Naive thymus-derived CD8-positive, alpha-beta T cell (primary cell): ENCODE measurements at regions not wholly inside any gene's neighbourhood (a gene's known extent, or its start where the extent isn't known, plus 50 kb on each side); places are given as distances from the start of the nearest gene placed in this dataset.

Source experiments
- ATAC-seq, 2 donors: fragments of 150-1000 bp; cut with Tn5 transposase in 1 of 2; sonication (Bioruptor Pico), chemical (Tn5 transposase) in 1 of 2; 1 replicate in 1 of 2; 2 replicates in 1 of 2; pipeline ENCODE4 v1.10.0; 2021; ENCODE audit warnings: mild to moderate bottlenecking in 2 of 2, moderate library complexity in 2 of 2
- POLR2A ChIA-PET: fragments of 350-600 bp; sonication (Branson Sonifier 250); formaldehyde crosslinking; loops from one replicate; lab custom pipeline; 2021; ENCODE audit warnings: antibody characterized with exemption; lab: Charles Lee
- DNase-seq, 10 donors: peaks; one replicate each; pipeline versions ENCODE4 v3.0.0 to v3.0.0-alpha.2; 2020 to 2022
- H3K27ac Mint-ChIP-seq, 10 donors: one replicate each; pipeline ENCODE4 v1.8.0; 2020 to 2022; ENCODE audit warnings: mild to moderate bottlenecking in 10 of 10, mixed read lengths in 10 of 10, moderate library complexity in 4 of 10, inconsistent platforms in 1 of 10
- H3K27me3 Mint-ChIP-seq, 5 donors: one replicate each; pipeline ENCODE4 v1.8.0; 2021 to 2022; ENCODE audit warnings: mixed read lengths in 5 of 5
- H3K36me3 Mint-ChIP-seq, 3 donors: one replicate each; pipeline ENCODE4 v1.8.0; 2020 to 2022; ENCODE audit warnings: mixed read lengths in 3 of 3, mild to moderate bottlenecking in 2 of 3, inconsistent platforms in 1 of 3
- H3K4me1 Mint-ChIP-seq, 4 donors: one replicate each; pipeline ENCODE4 v1.8.0; 2021 to 2022; ENCODE audit warnings: mixed read lengths in 4 of 4
- H3K4me3 Mint-ChIP-seq, 10 donors: one replicate each; pipeline ENCODE4 v1.8.0; 2020 to 2022; ENCODE audit warnings: mild to moderate bottlenecking in 10 of 10, mixed read lengths in 10 of 10, moderate library complexity in 6 of 10, inconsistent platforms in 1 of 10
- H3K9me3 Mint-ChIP-seq, 9 donors: one replicate each; pipeline ENCODE4 v1.8.0; 2020 to 2022; ENCODE audit warnings: mixed read lengths in 9 of 9, mild to moderate bottlenecking in 3 of 9, inconsistent platforms in 1 of 9, moderate library complexity in 1 of 9

- H3K4me1 Mint-ChIP-seq, result no peaks in the 10 kb centered on the region
- ATAC-seq, result no peak
- POLR2A ChIA-PET, result no interaction called here
These were observed 436.2 kb downstream of the GABRG2 start for GRCh38 chr5:162503796-162504195.

GRCh38 chr5:162512935-162513565, 445.5 kb downstream of the GABRG2 start:
- H3K27me3 Mint-ChIP-seq, result no peaks in the 10 kb centered on the region
- H3K9me3 Mint-ChIP-seq, result peaks cover 2 to 58% (median 16%) of the 10 kb centered on the region in 9 donors
- no peaks in the 10 kb centered on the region for H3K36me3 Mint-ChIP-seq
- POLR2A ChIA-PET, result no interaction called here
- ATAC-seq (no peak), DNase-seq (no peak)
- H3K4me3 Mint-ChIP-seq, result no peak overlapping the region
- no peak overlapping the region for H3K27ac Mint-ChIP-seq
- H3K4me1 Mint-ChIP-seq, result no peaks in the 10 kb centered on the region

More at GRCh38 chr5:162503796-162504195, 436.2 kb downstream of the GABRG2 start:
- no peak overlapping the region for H3K27ac Mint-ChIP-seq
- no peaks in the 10 kb centered on the region for H3K27me3 Mint-ChIP-seq
- peaks cover 0 to 18% (median 5%) of the 10 kb centered on the region in 9 donors for H3K9me3 Mint-ChIP-seq
- no peak for DNase-seq
- no peak overlapping the region for H3K4me3 Mint-ChIP-seq
- H3K36me3 Mint-ChIP-seq, result peaks cover 0 to 4% (median 0%) of the 10 kb centered on the region in 3 donors

- no peak for ATAC-seq
- no peaks in the 10 kb centered on the region for H3K36me3 Mint-ChIP-seq
- no peak overlapping the region for H3K4me3 Mint-ChIP-seq
- no peak overlapping the region for H3K27ac Mint-ChIP-seq
- no peak for DNase-seq
- no peaks in the 10 kb centered on the region for H3K4me1 Mint-ChIP-seq
- POLR2A ChIA-PET, result no interaction called here
- H3K27me3 Mint-ChIP-seq, result no peaks in the 10 kb centered on the region
- peaks cover 2 to 63% (median 20%) of the 10 kb centered on the region in 9 donors for H3K9me3 Mint-ChIP-seq
These were observed 446.5 kb downstream of the GABRG2 start for GRCh38 chr5:162514116-162514515.

- DNase-seq (no peak), ATAC-seq (no peak)
- POLR2A ChIA-PET, result no interaction called here
- Mint-ChIP-seq H3K9me3 (peaks cover 7 to 76% (median 25%) of the 10 kb centered on the region in 9 donors), H3K27ac (no peak overlapping the region), H3K4me3 (no peak overlapping the region), H3K4me1 (no peaks in the 10 kb centered on the region), H3K36me3 (no peaks in the 10 kb centered on the region), H3K27me3 (no peaks in the 10 kb centered on the region)
These were observed 453.3 kb downstream of the GABRG2 start for GRCh38 chr5:162520878-162521277.

GRCh38 chr5:162529209-162529608, 461.6 kb downstream of the GABRG2 start:
- POLR2A ChIA-PET, result no interaction called here
- Mint-ChIP-seq H3K27me3 (no peaks in the 10 kb centered on the region), H3K27ac (no peak overlapping the region), H3K4me1 (no peaks in the 10 kb centered on the region), H3K9me3 (peaks cover 1 to 25% (median 12%) of the 10 kb centered on the region in 9 donors), H3K4me3 (no peak overlapping the region), H3K36me3 (no peaks in the 10 kb centered on the region)
- DNase-seq, result no peak
- ATAC-seq, result no peak

GRCh38 chr5:162529886-162530285, 462.3 kb downstream of the GABRG2 start:
- ATAC-seq (no peak), DNase-seq (no peak)
- Mint-ChIP-seq H3K4me3 (no peak overlapping the region), H3K9me3 (peaks cover 1 to 18% (median 6%) of the 10 kb centered on the region in 9 donors), H3K27me3 (no peaks in the 10 kb centered on the region), H3K4me1 (no peaks in the 10 kb centered on the region), H3K27ac (no peak overlapping the region), H3K36me3 (no peaks in the 10 kb centered on the region)
- POLR2A ChIA-PET, result no interaction called here

GRCh38 chr5:162543437-162543836, 475.9 kb downstream of the GABRG2 start:
- POLR2A ChIA-PET, result no interaction called here
- ATAC-seq (no peak), DNase-seq (no peak)
- Mint-ChIP-seq H3K27ac (no peak overlapping the region), H3K9me3 (peaks cover 7 to 29% (median 9%) of the 10 kb centered on the region in 9 donors), H3K27me3 (no peaks in the 10 kb centered on the region), H3K36me3 (peaks cover 0 to 5% (median 0%) of the 10 kb centered on the region in 3 donors), H3K4me3 (no peak overlapping the region), H3K4me1 (no peaks in the 10 kb centered on the region)

- POLR2A ChIA-PET, result no interaction called here
- DNase-seq, result no peak
- no peak for ATAC-seq
- no peak overlapping the region for H3K27ac Mint-ChIP-seq
- H3K4me1 Mint-ChIP-seq, result no peaks in the 10 kb centered on the region
- H3K27me3 Mint-ChIP-seq, result no peaks in the 10 kb centered on the region
- H3K4me3 Mint-ChIP-seq, result no peak overlapping the region
- peaks cover 3 to 23% (median 12%) of the 10 kb centered on the region in 9 donors for H3K9me3 Mint-ChIP-seq
- H3K36me3 Mint-ChIP-seq, result peaks cover 0 to 6% (median 0%) of the 10 kb centered on the region in 3 donors
These were observed 477.3 kb downstream of the GABRG2 start for GRCh38 chr5:162544905-162545304.

GRCh38 chr5:162550236-162550635, 482.7 kb downstream of the GABRG2 start:
- H3K4me3 Mint-ChIP-seq, result no peak overlapping the region
- DNase-seq, result no peak
- H3K9me3 Mint-ChIP-seq, result peaks cover 0 to 27% (median 9%) of the 10 kb centered on the region in 9 donors
- no peaks in the 10 kb centered on the region for H3K4me1 Mint-ChIP-seq
- H3K27me3 Mint-ChIP-seq, result no peaks in the 10 kb centered on the region
- peaks cover 0 to 6% (median 0%) of the 10 kb centered on the region in 3 donors for H3K36me3 Mint-ChIP-seq
- H3K27ac Mint-ChIP-seq, result no peak overlapping the region
- ATAC-seq, result no peak
- POLR2A ChIA-PET, result no interaction called here

GRCh38 chr5:162558120-162558519, 490.5 kb downstream of the GABRG2 start:
- H3K9me3 Mint-ChIP-seq, result peaks cover 2 to 13% (median 9%) of the 10 kb centered on the region in 9 donors

GRCh38 chr5:162567644-162568043, 500.1 kb downstream of the GABRG2 start:
- Mint-ChIP-seq H3K4me3 (no peak overlapping the region), H3K4me1 (no peaks in the 10 kb centered on the region), H3K36me3 (no peaks in the 10 kb centered on the region), H3K9me3 (peaks cover 0 to 6% (median 2%) of the 10 kb centered on the region in 9 donors), H3K27ac (no peak overlapping the region), H3K27me3 (no peaks in the 10 kb centered on the region)
- POLR2A ChIA-PET, result no interaction called here
- ATAC-seq (no peak), DNase-seq (no peak)

More at GRCh38 chr5:162558120-162558519, 490.5 kb downstream of the GABRG2 start:
- H3K36me3 Mint-ChIP-seq, result peaks cover 0 to 2% (median 0%) of the 10 kb centered on the region in 3 donors
- H3K4me1 Mint-ChIP-seq, result no peaks in the 10 kb centered on the region
- no peak overlapping the region for H3K27ac Mint-ChIP-seq
- H3K4me3 Mint-ChIP-seq, result no peak overlapping the region
- no peak for DNase-seq
- POLR2A ChIA-PET, result no interaction called here
- no peaks in the 10 kb centered on the region for H3K27me3 Mint-ChIP-seq
- no peak for ATAC-seq

- no peaks in the 10 kb centered on the region for H3K36me3 Mint-ChIP-seq
- H3K27me3 Mint-ChIP-seq, result no peaks in the 10 kb centered on the region
- no peaks in the 10 kb centered on the region for H3K4me1 Mint-ChIP-seq
- no peak overlapping the region for H3K27ac Mint-ChIP-seq
- ATAC-seq (no peak), DNase-seq (no peak)
- no peak overlapping the region for H3K4me3 Mint-ChIP-seq
- POLR2A ChIA-PET, result no interaction called here
- H3K9me3 Mint-ChIP-seq, result peaks cover 0 to 11% (median 6%) of the 10 kb centered on the region in 9 donors
These were observed 506.2 kb downstream of the GABRG2 start for GRCh38 chr5:162573758-162574157.

- Mint-ChIP-seq H3K9me3 (peaks cover 0 to 22% (median 6%) of the 10 kb centered on the region in 9 donors), H3K4me1 (no peaks in the 10 kb centered on the region), H3K27me3 (no peaks in the 10 kb centered on the region), H3K27ac (no peak overlapping the region), H3K4me3 (no peak overlapping the region), H3K36me3 (no peaks in the 10 kb centered on the region)
- DNase-seq (no peak), ATAC-seq (no peak)
- POLR2A ChIA-PET, result no interaction called here
These were observed 524.2 kb downstream of the GABRG2 start for GRCh38 chr5:162591724-162592123.

GRCh38 chr5:162593881-162594280, 526.3 kb downstream of the GABRG2 start:
- Mint-ChIP-seq H3K4me3 (no peak overlapping the region), H3K27me3 (no peaks in the 10 kb centered on the region), H3K9me3 (peaks cover 1 to 27% (median 6%) of the 10 kb centered on the region in 9 donors), H3K4me1 (no peaks in the 10 kb centered on the region), H3K36me3 (no peaks in the 10 kb centered on the region), H3K27ac (no peak overlapping the region)
- DNase-seq, result no peak
- ATAC-seq, result no peak
- POLR2A ChIA-PET, result no interaction called here
